DND-41 (cell line): ENCODE measurements at regions not wholly inside any gene's neighbourhood (a gene's known extent, or its start where the extent isn't known, plus 50 kb on each side); places are given as distances from the start of the nearest gene placed in this dataset.

ENCODE experiments used
- ATAC-seq: fragments of 200-7000 bp; cut with Tn5 transposase; 3 replicates; pipeline ENCODE4 v1.9.1; 2021; ENCODE audit warnings: low read depth; ENCODE audit not compliant: insufficient read depth
- DNase-seq: peaks from one replicate; pipeline ENCODE4 v3.0.0-alpha.2; 2020
- H2AFZ ChIP-seq: 2 replicates; pipeline ENCODE4 v1.6.0; 2012; ENCODE audit warnings: low read depth, low read length
- H3K27ac ChIP-seq: 2 replicates; pipeline ENCODE4 v1.5.1; 2012; ENCODE audit warnings: low read length, inconsistent platforms
- H3K27me3 ChIP-seq: fragments of 200-600 bp; sonication (generic); 2 replicates; pipeline ENCODE4 v1.6.0; 2012; ENCODE audit warnings: low read length, mild to moderate bottlenecking, inconsistent platforms; ENCODE audit not compliant: insufficient read depth, poor library complexity
- H3K36me3 ChIP-seq: 2 replicates; pipeline ENCODE4 v1.5.1; 2012; ENCODE audit warnings: low read length, inconsistent platforms; ENCODE audit not compliant: insufficient read depth
- H3K4me1 ChIP-seq: 2 replicates; pipeline ENCODE4 v1.5.1; 2012; ENCODE audit warnings: mild to moderate bottlenecking, low read length; ENCODE audit not compliant: insufficient read depth
- H3K4me2 ChIP-seq: 2 replicates; pipeline ENCODE4 v1.6.0; 2012; ENCODE audit warnings: mild to moderate bottlenecking, moderate library complexity, low read length, inconsistent platforms; ENCODE audit not compliant: insufficient read depth
- H3K4me3 ChIP-seq, 2 experiments: fragments of 200-600 bp in 1 of 2; shearing (Covaris generic) in 1 of 2; 2 replicates each; pipeline ENCODE4 v1.5.1; 2012 to 2016; ENCODE audit warnings: inconsistent platforms in 2 of 2, low read length in 2 of 2, mild to moderate bottlenecking in 2 of 2, low read depth in 1 of 2, moderate library complexity in 1 of 2
- H3K79me2 ChIP-seq: 2 replicates; pipeline ENCODE4 v1.6.0; 2012; ENCODE audit warnings: low read length, inconsistent platforms; ENCODE audit not compliant: insufficient read depth
- H3K9ac ChIP-seq: 2 replicates; pipeline ENCODE4 v1.6.0; 2012; ENCODE audit warnings: low read depth, mild to moderate bottlenecking, inconsistent platforms, low read length, moderate library complexity
- H3K9me3 ChIP-seq: 2 replicates; pipeline ENCODE4 v1.5.1; 2012; ENCODE audit warnings: low read length, moderate library complexity, mild to moderate bottlenecking, inconsistent platforms; ENCODE audit not compliant: insufficient read depth, severe bottlenecking
- H4K20me1 ChIP-seq: 2 replicates; pipeline ENCODE4 v1.6.0; 2012; ENCODE audit warnings: low read length; ENCODE audit not compliant: insufficient read depth
- CTCF ChIP-seq: IDR thresholded peaks from 2 replicates; pipeline ENCODE4 v1.5.1; 2012; ENCODE audit warnings: borderline replicate concordance, low read length, moderate library complexity, mild to moderate bottlenecking; ENCODE audit not compliant: poor library complexity, severe bottlenecking; ENCODE audit errors: extremely low read depth
- EZH2 ChIP-seq: IDR thresholded peaks from 3 replicates; pipeline ENCODE4 v1.6.1; 2012; ENCODE audit warnings: borderline replicate concordance, low read depth, mild to moderate bottlenecking, moderate library complexity, low read length, inconsistent platforms; ENCODE audit not compliant: severe bottlenecking

- TF ChIP-seq EZH2: no peak
- TF ChIP-seq CTCF: no peak
- Histone ChIP-seq H3K36me3 (no peaks in the 10 kb centered on the region), H3K4me1 (no peaks in the 10 kb centered on the region), H2AFZ (no peak overlapping the region), H3K4me2 (no peak overlapping the region), H3K79me2 (no peaks in the 10 kb centered on the region), H3K27me3 (no peaks in the 10 kb centered on the region), H3K9me3 (no peaks in the 10 kb centered on the region), H3K4me3 (no peak overlapping the region), H4K20me1 (no peaks in the 10 kb centered on the region), H3K9ac (no peak overlapping the region), H3K27ac (no peak overlapping the region)
- ATAC-seq (no peak), DNase-seq (no peak)
Observed at GRCh38 chr5:125220284-125220683, 473.8 kb upstream of the ZNF608 start.

GRCh38 chr5:125222597-125223240 is 476.3 kb upstream of the ZNF608 start:
- DNase-seq (no peak), ATAC-seq (no peak)
- H3K27ac ChIP-seq: no peak overlapping the region
- H3K9ac ChIP-seq: no peak overlapping the region
- no peaks in the 10 kb centered on the region for H3K9me3 ChIP-seq
- no peaks in the 10 kb centered on the region for H4K20me1 ChIP-seq
- TF ChIP-seq EZH2 (no peak), CTCF (no peak)
- no peak overlapping the region for H2AFZ ChIP-seq
- H3K4me2 ChIP-seq: no peak overlapping the region
- no peak overlapping the region for H3K4me3 ChIP-seq
- no peaks in the 10 kb centered on the region for H3K36me3 ChIP-seq
- no peaks in the 10 kb centered on the region for H3K79me2 ChIP-seq
- no peaks in the 10 kb centered on the region for H3K4me1 ChIP-seq
- no peaks in the 10 kb centered on the region for H3K27me3 ChIP-seq

DNA sequence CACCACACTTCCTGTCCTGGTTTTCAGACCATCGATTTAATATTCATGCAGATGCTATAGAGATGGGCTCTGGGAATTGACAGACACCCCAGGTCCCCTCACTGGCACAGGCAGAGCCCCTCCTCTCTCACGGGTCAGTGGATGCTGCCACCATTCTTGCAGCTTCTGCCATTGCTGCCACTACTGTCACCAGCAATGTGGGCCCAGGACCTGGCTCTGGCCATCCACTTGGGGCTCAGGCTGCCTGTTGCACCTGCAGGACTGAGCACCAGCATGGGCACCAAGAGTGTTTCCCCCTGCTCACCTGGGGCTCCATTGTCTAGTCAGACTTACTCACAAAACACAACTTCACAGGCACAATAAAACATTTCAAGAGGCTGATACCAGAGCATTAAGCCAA is 479.0 kb upstream of the ZNF608 start:
- H3K27me3 ChIP-seq: no peaks in the 10 kb centered on the region
- H3K4me2 ChIP-seq: no peak overlapping the region
- no peaks in the 10 kb centered on the region for H3K36me3 ChIP-seq
- no peak overlapping the region for H3K27ac ChIP-seq
- DNase-seq (no peak), ATAC-seq (no peak)
- H3K79me2 ChIP-seq: no peaks in the 10 kb centered on the region
- no peak overlapping the region for H3K4me3 ChIP-seq
- no peaks in the 10 kb centered on the region for H3K4me1 ChIP-seq
- H3K9ac ChIP-seq: no peak overlapping the region
- H2AFZ ChIP-seq: no peak overlapping the region
- H4K20me1 ChIP-seq: no peaks in the 10 kb centered on the region
- no peaks in the 10 kb centered on the region for H3K9me3 ChIP-seq
- TF ChIP-seq CTCF: no peak
- TF ChIP-seq EZH2: no peak

DNA sequence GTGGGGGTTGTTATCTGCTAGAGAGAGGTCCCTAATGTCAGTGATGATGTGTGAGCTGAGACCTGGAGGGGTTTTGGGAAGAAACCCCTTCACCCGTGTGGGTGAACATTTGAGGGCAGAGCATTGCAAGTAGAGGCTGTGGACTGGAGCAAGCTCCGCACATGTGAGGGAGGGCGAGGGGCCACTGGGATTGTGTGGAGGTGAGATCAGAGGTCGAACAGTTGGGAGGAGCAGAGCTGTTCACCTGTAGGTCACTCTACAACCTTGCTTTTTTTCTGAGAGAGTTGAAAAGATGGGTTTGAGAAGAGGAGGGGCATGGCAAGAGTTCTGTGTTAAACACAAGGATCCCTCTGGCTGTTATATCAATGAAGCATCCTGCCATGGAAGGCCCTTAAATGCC is 480.4 kb upstream of the ZNF608 start:
- H3K36me3 ChIP-seq: no peaks in the 10 kb centered on the region
- no peak overlapping the region for H2AFZ ChIP-seq
- ATAC-seq: no peak
- H4K20me1 ChIP-seq: no peaks in the 10 kb centered on the region
- no peak overlapping the region for H3K9ac ChIP-seq
- no peak overlapping the region for H3K4me2 ChIP-seq
- no peaks in the 10 kb centered on the region for H3K27me3 ChIP-seq
- H3K4me3 ChIP-seq: no peak overlapping the region
- H3K27ac ChIP-seq: no peak overlapping the region
- no peaks in the 10 kb centered on the region for H3K4me1 ChIP-seq
- DNase-seq: no peak
- H3K9me3 ChIP-seq: no peaks in the 10 kb centered on the region
- H3K79me2 ChIP-seq: no peaks in the 10 kb centered on the region
- TF ChIP-seq EZH2 (no peak), CTCF (no peak)
